Liver (tissue), 8 donors: ENCODE measurements at regions not wholly inside any gene's neighbourhood (a gene's known extent, or its start where the extent isn't known, plus 50 kb on each side); places are given as distances from the start of the nearest gene placed in this dataset.

Experiments
- DNase-seq: peaks from one replicate; pipeline ENCODE4 v3.0.0-alpha.2; 2017; ENCODE audit warnings: low spot score
- H3K27ac ChIP-seq, 2 donors: one replicate each; pipeline ENCODE4 v1.7.0; 2013; ENCODE audit warnings: inconsistent platforms in 2 of 2, low read length in 2 of 2, control low read depth in 1 of 2, low read depth in 1 of 2, mild to moderate bottlenecking in 1 of 2
- H3K27me3 ChIP-seq, 4 donors: one replicate each; pipeline versions ENCODE4 v1.6.1 to v1.7.0; 2013; ENCODE audit warnings: low read length in 3 of 4, inconsistent platforms in 1 of 4, mild to moderate bottlenecking in 1 of 4, moderate library complexity in 1 of 4; ENCODE audit not compliant: control insufficient read depth in 4 of 4, insufficient read depth in 4 of 4
- H3K36me3 ChIP-seq, 4 donors: one replicate each; pipeline versions ENCODE4 v1.6.1 to v1.7.0; 2013; ENCODE audit warnings: low read length in 3 of 4, mild to moderate bottlenecking in 3 of 4, low read depth in 1 of 4, moderate library complexity in 1 of 4; ENCODE audit not compliant: control insufficient read depth in 4 of 4, insufficient read depth in 3 of 4
- H3K4me1 ChIP-seq, 4 donors: one replicate each; pipeline versions ENCODE4 v1.6.1 to v1.7.0; 2013; ENCODE audit warnings: low read length in 3 of 4, mild to moderate bottlenecking in 3 of 4, moderate library complexity in 1 of 4; ENCODE audit not compliant: control insufficient read depth in 4 of 4, insufficient read depth in 4 of 4
- H3K4me3 ChIP-seq, 3 donors: one replicate each; pipeline versions ENCODE4 v1.6.1 to v1.7.0; 2013; ENCODE audit warnings: low read length in 3 of 3, control low read depth in 1 of 3, low read depth in 1 of 3, mild to moderate bottlenecking in 1 of 3
- H3K9ac ChIP-seq, 2 donors: one replicate each; pipeline ENCODE4 v1.7.0; 2013; ENCODE audit warnings: low read length in 2 of 2, mild to moderate bottlenecking in 2 of 2, moderate library complexity in 2 of 2, control low read depth in 1 of 2, low read depth in 1 of 2
- H3K9me3 ChIP-seq, 4 donors: one replicate each; pipeline versions ENCODE4 v1.6.1 to v1.7.0; 2013; ENCODE audit warnings: low read length in 3 of 4; ENCODE audit not compliant: control insufficient read depth in 4 of 4
- EGR1 ChIP-seq, 2 donors: IDR thresholded peaks; 2 replicates each; pipeline ENCODE4 v1.6.1; 2016 to 2018; ENCODE audit warnings: antibody characterized with exemption in 2 of 2, low read depth in 2 of 2
- FOXA1 ChIP-seq: IDR thresholded peaks from 2 replicates; pipeline ENCODE4 v1.6.1; 2016; ENCODE audit warnings: antibody characterized with exemption
- FOXA2 ChIP-seq: IDR thresholded peaks from 2 replicates; pipeline ENCODE4 v1.6.1; 2016; ENCODE audit warnings: antibody characterized with exemption
- HNF4A ChIP-seq, 2 donors: conservative IDR thresholded peaks; 2 replicates each; pipeline ENCODE4 v1.6.1; 2016; ENCODE audit warnings: antibody characterized with exemption in 2 of 2, mild to moderate bottlenecking in 2 of 2
- HNF4G ChIP-seq: IDR thresholded peaks from 2 replicates; pipeline ENCODE4 v1.6.1; 2016; ENCODE audit warnings: antibody characterized with exemption
- JUND ChIP-seq, 2 donors: IDR thresholded peaks; 2 replicates each; pipeline ENCODE4 v1.6.1; 2016; ENCODE audit warnings: antibody characterized with exemption in 2 of 2
- MAX ChIP-seq: IDR thresholded peaks from 2 replicates; pipeline ENCODE4 v1.6.1; 2016; ENCODE audit warnings: antibody characterized with exemption
- NR2F2 ChIP-seq: IDR thresholded peaks from 2 replicates; pipeline ENCODE4 v1.6.1; 2016; ENCODE audit warnings: antibody characterized with exemption
- RAD21 ChIP-seq, 2 donors: IDR thresholded peaks; 2 replicates each; pipeline ENCODE4 v1.6.1; 2016; ENCODE audit warnings: antibody characterized with exemption in 2 of 2, mild to moderate bottlenecking in 2 of 2
- REST ChIP-seq: IDR thresholded peaks from 2 replicates; pipeline ENCODE4 v1.6.1; 2016; ENCODE audit warnings: antibody characterized with exemption, mild to moderate bottlenecking
- RXRA ChIP-seq, 2 donors: IDR thresholded peaks; 2 replicates each; pipeline ENCODE4 v1.6.1; 2017 to 2018; ENCODE audit warnings: antibody characterized with exemption in 2 of 2, mild to moderate bottlenecking in 1 of 2
- SP1 ChIP-seq: IDR thresholded peaks from 2 replicates; pipeline ENCODE4 v1.6.1; 2018; ENCODE audit warnings: antibody characterized with exemption, mild to moderate bottlenecking
- TAF1 ChIP-seq: conservative IDR thresholded peaks from 2 replicates; pipeline ENCODE4 v1.6.1; 2016; ENCODE audit warnings: antibody characterized with exemption, mild to moderate bottlenecking
- YY1 ChIP-seq: IDR thresholded peaks from 2 replicates; pipeline ENCODE4 v1.6.1; 2016; ENCODE audit warnings: antibody characterized with exemption, mild to moderate bottlenecking
- ZBTB33 ChIP-seq: IDR thresholded peaks from 2 replicates; pipeline ENCODE4 v1.6.1; 2016; ENCODE audit warnings: antibody characterized with exemption
- WGBS: extraction: QIAGEN DNeasy Blood & Tissue Kit; methylation state at CpG from one replicate; pipeline ENCODE4 v1.1.7; 2013; 5-methylcytosine and 5-hydroxymethylcytosine counted together
- TF ChIP-seq, protein P1 (sequence below): fragments of 150-350 bp; IDR thresholded peaks from 2 replicates; pipeline ENCODE4 v1.5.1; 2017; ENCODE audit warnings: improper control_type of control experiment, low read depth, low read length; ENCODE audit not compliant: missing input control
- donor health status: healthy.
- donor health status: healthy.
- donor health status: healthy.
- donor health status: healthy.
- donor health status: healthy.

- TF ChIP-seq SP1 (no peak), RXRA (IDR thresholded peaks at IDR 0.05) (no peak), YY1 (no peak), REST (no peak), HNF4A (conservative IDR thresholded peaks at IDR 0.05) (no peak), FOXA1 (no peak), HNF4G (no peak), ZBTB33 (no peak)
- TF ChIP-seq, protein P1, sequence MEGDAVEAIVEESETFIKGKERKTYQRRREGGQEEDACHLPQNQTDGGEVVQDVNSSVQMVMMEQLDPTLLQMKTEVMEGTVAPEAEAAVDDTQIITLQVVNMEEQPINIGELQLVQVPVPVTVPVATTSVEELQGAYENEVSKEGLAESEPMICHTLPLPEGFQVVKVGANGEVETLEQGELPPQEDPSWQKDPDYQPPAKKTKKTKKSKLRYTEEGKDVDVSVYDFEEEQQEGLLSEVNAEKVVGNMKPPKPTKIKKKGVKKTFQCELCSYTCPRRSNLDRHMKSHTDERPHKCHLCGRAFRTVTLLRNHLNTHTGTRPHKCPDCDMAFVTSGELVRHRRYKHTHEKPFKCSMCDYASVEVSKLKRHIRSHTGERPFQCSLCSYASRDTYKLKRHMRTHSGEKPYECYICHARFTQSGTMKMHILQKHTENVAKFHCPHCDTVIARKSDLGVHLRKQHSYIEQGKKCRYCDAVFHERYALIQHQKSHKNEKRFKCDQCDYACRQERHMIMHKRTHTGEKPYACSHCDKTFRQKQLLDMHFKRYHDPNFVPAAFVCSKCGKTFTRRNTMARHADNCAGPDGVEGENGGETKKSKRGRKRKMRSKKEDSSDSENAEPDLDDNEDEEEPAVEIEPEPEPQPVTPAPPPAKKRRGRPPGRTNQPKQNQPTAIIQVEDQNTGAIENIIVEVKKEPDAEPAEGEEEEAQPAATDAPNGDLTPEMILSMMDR, result no peak
- WGBS, result 48% methylated on average over 4 of the region's 4 CpGs
- Histone ChIP-seq H3K27me3 (no peaks in the 10 kb centered on the region), H3K4me3 (no peak overlapping the region), H3K4me1 (no peaks in the 10 kb centered on the region), H3K9me3 (no peaks in the 10 kb centered on the region), H3K36me3 (no peaks in the 10 kb centered on the region), H3K9ac (no peak overlapping the region), H3K27ac (no peak overlapping the region)
- no peak for DNase-seq
Observed at GRCh38 chr4:36852856-36853255, 391.7 kb upstream of the NWD2 start.

DNA sequence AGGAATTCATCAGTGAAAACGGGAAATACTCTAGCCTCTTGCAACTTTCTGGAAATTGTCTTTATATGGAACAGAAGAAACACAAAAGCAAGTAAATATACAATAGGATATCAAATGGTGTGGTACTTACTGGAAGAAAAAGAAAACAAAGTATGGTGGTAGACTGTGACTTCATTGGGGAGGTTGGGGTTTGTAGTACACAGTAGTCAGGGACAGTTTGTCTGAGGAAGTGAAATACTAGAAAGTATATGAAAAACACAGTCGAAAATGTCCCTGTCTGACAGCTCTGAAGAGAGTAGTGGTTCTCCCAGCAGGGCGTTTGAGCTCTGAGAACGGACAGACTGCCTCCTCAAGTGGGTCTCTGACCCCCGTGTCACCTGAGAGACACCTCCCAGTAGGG lies 390.0 kb upstream of the NWD2 start:
- Histone ChIP-seq H3K27me3 (no peaks in the 10 kb centered on the region), H3K27ac (no peak overlapping the region), H3K4me1 (no peaks in the 10 kb centered on the region), H3K9ac (no peak overlapping the region), H3K9me3 (no peaks in the 10 kb centered on the region), H3K36me3 (no peaks in the 10 kb centered on the region), H3K4me3 (no peak overlapping the region)
- DNase-seq, result no peak
- 64% methylated on average over 5 of the region's 5 CpGs for WGBS
- TF ChIP-seq ZBTB33, result no peak
- TF ChIP-seq FOXA1, result no peak
- no peak for TF ChIP-seq REST
- TF ChIP-seq JUND (IDR thresholded peaks at IDR 0.05), result no peak
- no peak for TF ChIP-seq TAF1
- TF ChIP-seq, protein P1, result no peak
- no peak for TF ChIP-seq HNF4A (conservative IDR thresholded peaks at IDR 0.05)
- TF ChIP-seq FOXA2, result no peak
- TF ChIP-seq YY1, result no peak
- no peak for TF ChIP-seq RAD21 (IDR thresholded peaks at IDR 0.05)
- no peak for TF ChIP-seq MAX
- no peak for TF ChIP-seq NR2F2
- TF ChIP-seq EGR1 (IDR thresholded peaks at IDR 0.05; ENCODE audit: low read depth in 2 of 2), result no peak
- TF ChIP-seq HNF4G, result no peak
